ENCODE measurements at regions not wholly inside any gene's neighbourhood (a gene's known extent, or its start where the extent isn't known, plus 50 kb on each side); places are given as distances from the start of the nearest gene placed in this dataset.
"Not testable (repeated sequence)": the region's sequence is repeated elsewhere in the genome, so short reads cannot be mapped to it uniquely, and the experiment has no call there.

- TF ChIP-seq JUND (IDR thresholded peaks at IDR 0.05; ENCODE audit: low read depth) = no peak
- in situ Hi-C loops (cut with HindIII; ENCODE audit: low pct_unique_long_range_greater_than_20kb, low sequenced_read_pairs) = no loop called here
- DNase-seq (ENCODE audit: low read depth in 1 of 2, low spot score in 1 of 2) = no peak
Observed at GRCh38 chr2:228602288-228602687, 420.8 kb upstream of the SPHKAP start.

- TF ChIP-seq JUND (IDR thresholded peaks at IDR 0.05; ENCODE audit: low read depth) = no peak
- DNase-seq (ENCODE audit: low read depth in 1 of 2, low spot score in 1 of 2) = no peak
- in situ Hi-C loops (cut with HindIII; ENCODE audit: low pct_unique_long_range_greater_than_20kb, low sequenced_read_pairs) = no loop called here
Observed at GRCh38 chr2:228600265-228600664, 418.8 kb upstream of the SPHKAP start.

- TF ChIP-seq JUND (IDR thresholded peaks at IDR 0.05; ENCODE audit: low read depth) = no peak
- in situ Hi-C loops (cut with HindIII; ENCODE audit: low pct_unique_long_range_greater_than_20kb, low sequenced_read_pairs) = no loop called here
- DNase-seq (ENCODE audit: low read depth in 1 of 2, low spot score in 1 of 2) = no peak
Observed at GRCh38 chr2:228599781-228600180, 418.3 kb upstream of the SPHKAP start.

DNA sequence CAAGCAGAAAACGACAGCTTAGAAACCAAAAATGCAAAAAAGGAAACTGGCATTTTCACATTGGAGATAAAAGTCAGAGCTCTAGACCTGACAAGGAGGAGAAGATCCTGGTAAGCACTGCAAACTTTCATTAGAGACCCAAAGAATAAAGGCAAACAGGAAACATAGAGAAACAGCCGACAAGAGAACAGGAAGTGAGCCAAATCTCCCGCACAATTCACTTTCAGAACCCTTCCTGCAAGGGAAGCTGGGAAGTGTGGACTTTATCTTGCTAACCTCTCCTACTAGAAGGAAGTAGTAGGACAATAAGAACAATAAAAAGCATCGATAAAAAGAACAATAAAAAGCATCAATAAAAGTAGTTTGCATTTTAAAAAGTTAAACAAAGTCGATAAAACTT lies 417.8 kb upstream of the SPHKAP start:
- DNase-seq (ENCODE audit: low read depth in 1 of 2, low spot score in 1 of 2) = no peak
- in situ Hi-C loops (cut with HindIII; ENCODE audit: low pct_unique_long_range_greater_than_20kb, low sequenced_read_pairs) = no loop called here

DNA sequence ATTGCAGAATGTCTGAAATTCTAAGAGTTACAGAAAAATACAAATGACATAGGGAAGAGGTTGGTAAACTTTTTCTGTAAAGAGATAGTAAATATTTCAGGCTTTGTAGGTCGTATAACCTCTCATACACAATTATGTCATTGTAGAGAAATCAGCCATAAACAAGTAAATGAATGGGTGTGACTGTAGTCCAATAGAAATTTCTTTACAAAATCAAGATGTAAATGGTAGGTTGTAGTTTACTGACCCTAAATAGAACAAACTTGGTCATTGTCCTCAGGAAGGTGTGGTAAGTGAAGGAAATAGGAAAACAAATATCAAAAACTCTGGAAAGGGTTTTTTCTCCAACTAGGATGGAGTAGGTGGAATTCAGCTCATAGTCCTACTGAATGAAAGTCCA lies 415.5 kb upstream of the SPHKAP start:
- in situ Hi-C loops (cut with HindIII; ENCODE audit: low pct_unique_long_range_greater_than_20kb, low sequenced_read_pairs) = no loop called here
- no peak for DNase-seq (ENCODE audit: low read depth in 1 of 2, low spot score in 1 of 2)

More for the DNA sequence above, 417.8 kb upstream of the SPHKAP start:
- no peak for TF ChIP-seq JUND (IDR thresholded peaks at IDR 0.05; ENCODE audit: low read depth)

GRCh38 chr2:228594012-228594411 lies 412.5 kb upstream of the SPHKAP start:
- no peak for DNase-seq (ENCODE audit: low read depth in 1 of 2, low spot score in 1 of 2)
- no peak for TF ChIP-seq JUND (IDR thresholded peaks at IDR 0.05; ENCODE audit: low read depth)
- in situ Hi-C loops (cut with HindIII; ENCODE audit: low pct_unique_long_range_greater_than_20kb, low sequenced_read_pairs) = no loop called here

More for the DNA sequence above, 415.5 kb upstream of the SPHKAP start:
- TF ChIP-seq JUND (IDR thresholded peaks at IDR 0.05; ENCODE audit: low read depth) = no peak

DNA sequence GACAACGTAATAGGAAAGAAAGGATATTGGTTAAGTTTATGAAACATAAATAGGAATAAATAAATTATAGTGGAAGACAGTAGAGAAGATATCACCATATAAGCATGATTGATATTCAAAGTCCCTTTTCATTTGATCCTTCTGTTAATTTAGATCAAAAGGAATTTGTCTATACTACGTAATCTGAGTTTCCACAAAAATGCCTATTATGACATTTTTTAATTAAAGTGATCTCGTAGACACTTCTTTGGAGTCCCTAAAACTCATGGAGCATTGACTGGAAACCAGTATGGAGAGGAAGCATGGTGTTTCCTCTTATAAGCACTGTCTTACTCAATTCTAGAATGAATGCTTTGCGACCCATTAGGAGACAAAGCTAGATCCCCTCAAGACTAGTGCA lies 411.4 kb upstream of the SPHKAP start:
- no peak for TF ChIP-seq JUND (IDR thresholded peaks at IDR 0.05; ENCODE audit: low read depth)
- in situ Hi-C loops (cut with HindIII; ENCODE audit: low pct_unique_long_range_greater_than_20kb, low sequenced_read_pairs) = no loop called here
- no peak for DNase-seq (ENCODE audit: low read depth in 1 of 2, low spot score in 1 of 2)

DNA sequence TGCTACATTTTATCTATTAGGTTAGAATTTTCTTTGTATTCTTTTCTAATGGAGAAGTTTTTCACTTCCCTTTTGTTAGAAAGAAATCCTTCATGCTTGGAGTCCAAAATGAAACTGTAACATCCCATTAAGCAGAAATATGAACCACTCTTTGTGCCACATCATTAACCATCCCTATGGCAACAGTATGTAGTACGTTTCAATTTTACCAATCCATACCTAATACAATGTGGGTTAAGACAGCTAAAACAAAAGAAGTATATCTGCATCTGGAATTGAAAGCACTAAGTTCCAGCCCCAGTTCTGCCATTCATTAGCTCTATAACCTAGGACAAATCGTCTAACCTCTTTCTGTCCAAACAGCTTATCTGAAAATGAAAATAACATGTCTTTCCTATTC lies 409.2 kb upstream of the SPHKAP start:
- in situ Hi-C loops (cut with HindIII; ENCODE audit: low pct_unique_long_range_greater_than_20kb, low sequenced_read_pairs) = no loop called here
- no peak for DNase-seq (ENCODE audit: low read depth in 1 of 2, low spot score in 1 of 2)
- TF ChIP-seq JUND (IDR thresholded peaks at IDR 0.05; ENCODE audit: low read depth) = no peak

GRCh38 chr2:228589115-228589514 lies 407.6 kb upstream of the SPHKAP start:
- TF ChIP-seq JUND (IDR thresholded peaks at IDR 0.05; ENCODE audit: low read depth) = no peak
- in situ Hi-C loops (cut with HindIII; ENCODE audit: low pct_unique_long_range_greater_than_20kb, low sequenced_read_pairs) = no loop called here
- DNase-seq (ENCODE audit: low read depth in 1 of 2, low spot score in 1 of 2) = no peak

DNA sequence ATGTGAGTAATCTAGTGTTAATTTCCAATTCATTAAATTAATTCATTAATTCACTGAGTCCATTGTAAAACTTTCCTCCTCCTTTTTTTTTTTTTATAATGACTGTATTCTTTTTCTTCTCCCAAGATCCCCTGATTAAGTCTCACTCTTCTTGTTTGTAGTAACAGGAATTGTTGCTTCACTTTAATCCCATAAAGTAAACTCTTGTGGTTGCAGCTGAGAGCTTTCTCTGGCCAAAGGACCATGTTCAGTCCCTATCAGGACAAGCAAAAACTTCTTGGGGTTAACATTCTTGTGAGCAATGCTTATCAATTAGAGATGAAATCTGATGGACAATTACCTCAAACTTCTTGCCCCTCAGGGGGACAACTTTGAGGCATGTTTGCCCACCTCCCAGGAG lies 400.2 kb upstream of the SPHKAP start:
- in situ Hi-C loops (cut with HindIII; ENCODE audit: low pct_unique_long_range_greater_than_20kb, low sequenced_read_pairs) = no loop called here
- no peak for TF ChIP-seq JUND (IDR thresholded peaks at IDR 0.05; ENCODE audit: low read depth)
- DNase-seq (ENCODE audit: low read depth in 1 of 2, low spot score in 1 of 2) = no peak

DNA sequence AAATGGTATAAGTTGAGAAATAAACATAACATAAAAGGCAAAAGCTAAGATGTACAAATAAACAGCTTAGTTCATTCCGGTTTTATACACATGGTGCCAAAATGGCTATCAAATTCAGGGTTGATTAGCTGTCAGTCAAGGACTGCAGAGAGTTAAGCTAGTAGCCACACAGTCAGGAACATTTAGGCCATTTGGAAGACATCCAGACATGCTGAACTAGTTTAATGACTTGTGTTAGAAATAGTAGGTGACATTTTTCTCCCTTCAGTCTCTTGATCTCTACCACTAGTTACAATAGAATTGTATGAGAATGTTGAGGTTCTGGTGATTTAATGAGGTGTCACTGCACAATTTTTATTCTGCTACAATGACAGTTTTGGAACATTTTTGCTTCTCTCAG lies 394.4 kb upstream of the SPHKAP start:
- DNase-seq (ENCODE audit: low read depth in 1 of 2, low spot score in 1 of 2) = no peak
- TF ChIP-seq JUND (IDR thresholded peaks at IDR 0.05; ENCODE audit: low read depth) = no peak
- in situ Hi-C loops (cut with HindIII; ENCODE audit: low pct_unique_long_range_greater_than_20kb, low sequenced_read_pairs) = no loop called here

GRCh38 chr2:228568275-228568674 lies 386.8 kb upstream of the SPHKAP start:
- in situ Hi-C loops (cut with HindIII; ENCODE audit: low pct_unique_long_range_greater_than_20kb, low sequenced_read_pairs) = not testable (repeated sequence)
- peak in 1 of 2 experiments; percentile 28 for DNase-seq (ENCODE audit: low read depth in 1 of 2, low spot score in 1 of 2)

DNA sequence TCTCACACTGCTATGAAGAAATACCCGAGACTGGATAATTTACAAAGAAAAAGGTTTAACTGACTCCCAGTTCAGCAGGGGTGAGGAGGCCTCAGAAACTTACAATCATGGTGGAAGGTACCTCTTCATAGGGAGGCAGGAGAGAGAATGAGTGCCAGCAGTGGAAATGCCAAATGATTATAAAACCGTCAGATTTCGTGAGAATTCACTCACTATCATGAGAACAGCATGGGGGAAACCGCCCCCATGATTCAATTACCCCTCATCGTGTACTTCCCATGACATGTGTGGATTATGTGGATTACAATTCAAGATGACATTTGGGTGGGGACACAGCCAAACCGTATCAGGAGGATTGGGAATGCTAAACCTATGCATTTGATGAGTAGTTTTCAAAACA lies 380.3 kb upstream of the SPHKAP start:
- no peak for TF ChIP-seq JUND (IDR thresholded peaks at IDR 0.05; ENCODE audit: low read depth)
- in situ Hi-C loops (cut with HindIII; ENCODE audit: low pct_unique_long_range_greater_than_20kb, low sequenced_read_pairs) = no loop called here
- DNase-seq (ENCODE audit: low read depth in 1 of 2, low spot score in 1 of 2) = no peak

DNA sequence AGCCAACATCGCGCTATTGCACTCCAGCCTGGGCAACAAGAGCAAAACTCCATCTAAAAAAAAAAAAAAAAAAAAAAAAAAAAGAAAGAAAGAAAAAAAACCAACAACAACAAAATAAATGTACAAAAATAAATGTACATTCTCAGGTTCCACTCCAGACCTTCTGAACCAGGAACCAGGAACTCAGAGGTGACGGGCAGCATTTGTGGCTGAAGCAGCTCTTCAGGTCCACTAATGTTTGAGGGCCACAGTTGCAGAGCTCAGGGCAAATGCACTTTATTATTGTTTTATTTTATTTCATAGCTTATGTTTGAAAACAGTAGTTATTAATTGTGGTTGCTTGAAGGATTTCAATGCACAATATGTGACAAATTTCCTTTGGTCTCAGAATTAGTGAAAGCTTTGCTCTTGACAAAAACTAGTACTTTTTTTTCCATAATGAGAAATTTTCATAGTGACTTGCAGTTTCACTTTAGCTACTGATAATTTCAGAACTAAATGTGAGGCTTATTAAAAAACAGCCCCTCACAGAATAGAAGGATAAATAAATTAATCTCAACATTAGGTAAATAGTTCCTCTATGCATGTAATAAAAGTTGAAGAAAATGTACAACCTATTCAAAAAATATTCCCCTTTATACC lies 378.4 kb upstream of the SPHKAP start:
- TF ChIP-seq JUND (IDR thresholded peaks at IDR 0.05; ENCODE audit: low read depth) = no peak
- DNase-seq (ENCODE audit: low read depth in 1 of 2, low spot score in 1 of 2) = no peak
- in situ Hi-C loops (cut with HindIII; ENCODE audit: low pct_unique_long_range_greater_than_20kb, low sequenced_read_pairs) = no loop called here

All from T47D (cell line).